C4-2B (cell line): ENCODE measurements at regions not wholly inside any gene's neighbourhood (a gene's known extent, or its start where the extent isn't known, plus 50 kb on each side); places are given as distances from the start of the nearest gene placed in this dataset.

ENCODE experiments used
- ZFX ChIP-seq: fragments of 450-650 bp; IDR thresholded peaks from 2 replicates; pipeline ENCODE4 v1.6.1; 2017
- TF ChIP-seq, protein P1 (sequence below): fragments of 450-650 bp; conservative IDR thresholded peaks from 2 replicates; pipeline ENCODE4 v1.5.1; 2017; ENCODE audit warnings: mild to moderate bottlenecking

DNA sequence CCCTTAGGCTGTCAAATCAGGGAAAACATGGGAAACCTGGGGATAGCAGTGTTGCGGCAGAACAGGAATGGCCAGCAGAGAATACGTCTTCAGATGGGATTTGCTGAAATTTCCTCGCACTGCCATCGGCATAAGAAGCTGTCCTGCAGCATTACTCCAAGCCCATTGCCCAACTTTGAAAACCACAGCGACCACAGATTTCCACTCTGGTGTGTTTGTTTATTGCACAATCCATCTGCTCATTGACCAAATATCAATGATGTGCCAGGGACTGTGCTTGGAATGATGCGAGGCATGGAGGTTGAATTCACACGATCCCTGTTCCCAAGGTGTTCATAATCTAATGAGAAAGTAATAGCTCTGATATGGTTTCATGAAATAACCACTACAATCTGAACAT is 383.3 kb upstream of the MYT1L start:
- TF ChIP-seq, protein P1, sequence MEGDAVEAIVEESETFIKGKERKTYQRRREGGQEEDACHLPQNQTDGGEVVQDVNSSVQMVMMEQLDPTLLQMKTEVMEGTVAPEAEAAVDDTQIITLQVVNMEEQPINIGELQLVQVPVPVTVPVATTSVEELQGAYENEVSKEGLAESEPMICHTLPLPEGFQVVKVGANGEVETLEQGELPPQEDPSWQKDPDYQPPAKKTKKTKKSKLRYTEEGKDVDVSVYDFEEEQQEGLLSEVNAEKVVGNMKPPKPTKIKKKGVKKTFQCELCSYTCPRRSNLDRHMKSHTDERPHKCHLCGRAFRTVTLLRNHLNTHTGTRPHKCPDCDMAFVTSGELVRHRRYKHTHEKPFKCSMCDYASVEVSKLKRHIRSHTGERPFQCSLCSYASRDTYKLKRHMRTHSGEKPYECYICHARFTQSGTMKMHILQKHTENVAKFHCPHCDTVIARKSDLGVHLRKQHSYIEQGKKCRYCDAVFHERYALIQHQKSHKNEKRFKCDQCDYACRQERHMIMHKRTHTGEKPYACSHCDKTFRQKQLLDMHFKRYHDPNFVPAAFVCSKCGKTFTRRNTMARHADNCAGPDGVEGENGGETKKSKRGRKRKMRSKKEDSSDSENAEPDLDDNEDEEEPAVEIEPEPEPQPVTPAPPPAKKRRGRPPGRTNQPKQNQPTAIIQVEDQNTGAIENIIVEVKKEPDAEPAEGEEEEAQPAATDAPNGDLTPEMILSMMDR: no peak
- TF ChIP-seq ZFX: no peak
